ENCODE measurements at regions not wholly inside any gene's neighbourhood (a gene's known extent, or its start where the extent isn't known, plus 50 kb on each side); places are given as distances from the start of the nearest gene placed in this dataset.

DNA sequence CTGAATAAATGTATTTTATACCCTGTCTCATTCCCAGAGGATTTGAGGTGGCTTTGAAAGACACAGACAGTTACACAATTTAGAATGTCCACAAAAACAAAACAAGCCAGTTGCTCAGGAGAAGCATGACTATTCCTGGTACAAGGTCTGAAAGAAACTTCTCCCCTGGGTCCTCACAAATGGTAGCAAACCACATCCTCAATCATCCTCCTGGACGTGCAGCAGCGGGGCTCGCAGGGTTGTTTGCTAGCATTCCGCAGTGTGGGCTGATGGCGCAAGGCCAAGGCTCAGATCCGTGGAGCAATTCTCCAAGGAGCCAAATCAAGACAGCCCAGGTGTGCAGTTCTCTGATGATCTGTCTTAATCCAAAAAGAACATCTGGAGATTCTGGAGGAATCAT, 210.3 kb downstream of the ACTL7B start:
- TF ChIP-seq, protein P1, sequence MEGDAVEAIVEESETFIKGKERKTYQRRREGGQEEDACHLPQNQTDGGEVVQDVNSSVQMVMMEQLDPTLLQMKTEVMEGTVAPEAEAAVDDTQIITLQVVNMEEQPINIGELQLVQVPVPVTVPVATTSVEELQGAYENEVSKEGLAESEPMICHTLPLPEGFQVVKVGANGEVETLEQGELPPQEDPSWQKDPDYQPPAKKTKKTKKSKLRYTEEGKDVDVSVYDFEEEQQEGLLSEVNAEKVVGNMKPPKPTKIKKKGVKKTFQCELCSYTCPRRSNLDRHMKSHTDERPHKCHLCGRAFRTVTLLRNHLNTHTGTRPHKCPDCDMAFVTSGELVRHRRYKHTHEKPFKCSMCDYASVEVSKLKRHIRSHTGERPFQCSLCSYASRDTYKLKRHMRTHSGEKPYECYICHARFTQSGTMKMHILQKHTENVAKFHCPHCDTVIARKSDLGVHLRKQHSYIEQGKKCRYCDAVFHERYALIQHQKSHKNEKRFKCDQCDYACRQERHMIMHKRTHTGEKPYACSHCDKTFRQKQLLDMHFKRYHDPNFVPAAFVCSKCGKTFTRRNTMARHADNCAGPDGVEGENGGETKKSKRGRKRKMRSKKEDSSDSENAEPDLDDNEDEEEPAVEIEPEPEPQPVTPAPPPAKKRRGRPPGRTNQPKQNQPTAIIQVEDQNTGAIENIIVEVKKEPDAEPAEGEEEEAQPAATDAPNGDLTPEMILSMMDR (conservative IDR thresholded peaks at IDR 0.05; ENCODE audit: low read depth, low read length), result no peak
- TF ChIP-seq EZH2phosphoT487 (IDR thresholded peaks at IDR 0.05; ENCODE audit: borderline replicate concordance, low read length), result no peak
- no peak for TF ChIP-seq EZH2 (IDR thresholded peaks at IDR 0.05; ENCODE audit: low read length, unreplicated experiment)
